NB4 (cell line): ENCODE measurements at regions not wholly inside any gene's neighbourhood (a gene's known extent, or its start where the extent isn't known, plus 50 kb on each side); places are given as distances from the start of the nearest gene placed in this dataset.

ENCODE experiments used
- MAX ChIP-seq: IDR thresholded peaks from 2 replicates; pipeline ENCODE4 v1.6.1; 2011; ENCODE audit warnings: low read depth, low read length
- MYC ChIP-seq: IDR thresholded peaks from 2 replicates; pipeline ENCODE4 v1.6.1; 2011; ENCODE audit warnings: low read depth, low read length
- POLR2A ChIP-seq: IDR thresholded peaks from 2 replicates; pipeline ENCODE4 v1.6.1; 2011; ENCODE audit warnings: mild to moderate bottlenecking; ENCODE audit not compliant: insufficient read length; ENCODE audit errors: extremely low read depth
- TF ChIP-seq, protein P1 (sequence below): IDR thresholded peaks from one replicate; pipeline ENCODE4 v1.5.1; 2012; ENCODE audit warnings: low read depth, low read length

DNA sequence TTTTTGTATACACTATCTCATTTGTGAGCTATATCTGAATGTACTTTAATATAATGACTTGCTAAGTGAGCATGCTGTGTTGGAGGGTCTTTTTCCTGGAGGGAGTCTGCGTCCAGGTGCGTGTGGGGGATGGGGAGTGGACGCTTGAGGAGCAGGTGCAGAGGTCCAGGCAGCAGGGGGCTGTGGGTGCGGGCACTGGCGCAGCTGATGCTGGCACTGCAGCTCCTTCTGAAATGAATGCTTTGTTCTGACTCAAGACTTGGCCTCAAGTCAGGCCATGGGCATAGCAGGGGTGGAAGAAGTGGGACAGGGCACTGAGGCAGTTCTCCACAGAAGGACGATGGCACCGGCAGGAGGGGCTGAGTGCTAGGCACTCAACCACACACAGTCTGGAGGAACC is 165.7 kb upstream of the IRX1 start:
- TF ChIP-seq, protein P1, sequence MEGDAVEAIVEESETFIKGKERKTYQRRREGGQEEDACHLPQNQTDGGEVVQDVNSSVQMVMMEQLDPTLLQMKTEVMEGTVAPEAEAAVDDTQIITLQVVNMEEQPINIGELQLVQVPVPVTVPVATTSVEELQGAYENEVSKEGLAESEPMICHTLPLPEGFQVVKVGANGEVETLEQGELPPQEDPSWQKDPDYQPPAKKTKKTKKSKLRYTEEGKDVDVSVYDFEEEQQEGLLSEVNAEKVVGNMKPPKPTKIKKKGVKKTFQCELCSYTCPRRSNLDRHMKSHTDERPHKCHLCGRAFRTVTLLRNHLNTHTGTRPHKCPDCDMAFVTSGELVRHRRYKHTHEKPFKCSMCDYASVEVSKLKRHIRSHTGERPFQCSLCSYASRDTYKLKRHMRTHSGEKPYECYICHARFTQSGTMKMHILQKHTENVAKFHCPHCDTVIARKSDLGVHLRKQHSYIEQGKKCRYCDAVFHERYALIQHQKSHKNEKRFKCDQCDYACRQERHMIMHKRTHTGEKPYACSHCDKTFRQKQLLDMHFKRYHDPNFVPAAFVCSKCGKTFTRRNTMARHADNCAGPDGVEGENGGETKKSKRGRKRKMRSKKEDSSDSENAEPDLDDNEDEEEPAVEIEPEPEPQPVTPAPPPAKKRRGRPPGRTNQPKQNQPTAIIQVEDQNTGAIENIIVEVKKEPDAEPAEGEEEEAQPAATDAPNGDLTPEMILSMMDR = no peak
- TF ChIP-seq POLR2A = no peak
- no peak for TF ChIP-seq MAX
- no peak for TF ChIP-seq MYC
